ENCODE measurements at regions not wholly inside any gene's neighbourhood (a gene's known extent, or its start where the extent isn't known, plus 50 kb on each side); places are given as distances from the start of the nearest gene placed in this dataset.

DNA sequence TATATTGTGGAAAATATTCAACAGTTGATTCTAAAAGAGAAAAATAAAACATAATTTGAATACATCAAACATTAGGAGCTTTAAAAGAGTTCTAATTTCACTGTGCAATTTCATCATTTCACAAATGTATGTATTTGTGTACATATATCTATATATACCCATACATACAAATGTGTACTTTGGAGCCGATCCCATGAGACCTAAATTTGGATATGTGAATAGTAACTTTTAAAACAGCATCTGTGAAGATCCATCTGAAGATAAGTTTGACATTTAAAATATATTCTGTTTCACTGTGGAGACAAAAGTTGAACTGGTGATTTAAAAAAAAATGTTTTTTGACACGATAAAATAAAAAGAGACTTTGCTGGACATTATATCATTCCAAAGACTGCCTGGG lies 374.0 kb downstream of the TMA16 start:
- 68 to 74% methylated on average over 2 of the region's 2 CpGs for WGBS, 2 donors
- H3K4me3 ChIP-seq (ENCODE audit: low read depth, poor library complexity, severe bottlenecking): no peak overlapping the region
- TF ChIP-seq, protein P1, sequence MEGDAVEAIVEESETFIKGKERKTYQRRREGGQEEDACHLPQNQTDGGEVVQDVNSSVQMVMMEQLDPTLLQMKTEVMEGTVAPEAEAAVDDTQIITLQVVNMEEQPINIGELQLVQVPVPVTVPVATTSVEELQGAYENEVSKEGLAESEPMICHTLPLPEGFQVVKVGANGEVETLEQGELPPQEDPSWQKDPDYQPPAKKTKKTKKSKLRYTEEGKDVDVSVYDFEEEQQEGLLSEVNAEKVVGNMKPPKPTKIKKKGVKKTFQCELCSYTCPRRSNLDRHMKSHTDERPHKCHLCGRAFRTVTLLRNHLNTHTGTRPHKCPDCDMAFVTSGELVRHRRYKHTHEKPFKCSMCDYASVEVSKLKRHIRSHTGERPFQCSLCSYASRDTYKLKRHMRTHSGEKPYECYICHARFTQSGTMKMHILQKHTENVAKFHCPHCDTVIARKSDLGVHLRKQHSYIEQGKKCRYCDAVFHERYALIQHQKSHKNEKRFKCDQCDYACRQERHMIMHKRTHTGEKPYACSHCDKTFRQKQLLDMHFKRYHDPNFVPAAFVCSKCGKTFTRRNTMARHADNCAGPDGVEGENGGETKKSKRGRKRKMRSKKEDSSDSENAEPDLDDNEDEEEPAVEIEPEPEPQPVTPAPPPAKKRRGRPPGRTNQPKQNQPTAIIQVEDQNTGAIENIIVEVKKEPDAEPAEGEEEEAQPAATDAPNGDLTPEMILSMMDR (IDR thresholded peaks at IDR 0.05): no peak
- no peak for TF ChIP-seq POLR2A (IDR thresholded peaks at IDR 0.05)
- no peak for DNase-seq (ENCODE audit: low spot score in 2 of 2)
- intact Hi-C loops (cut with DNase I; ENCODE audit: low total_unique reads): no loop called here

DNA sequence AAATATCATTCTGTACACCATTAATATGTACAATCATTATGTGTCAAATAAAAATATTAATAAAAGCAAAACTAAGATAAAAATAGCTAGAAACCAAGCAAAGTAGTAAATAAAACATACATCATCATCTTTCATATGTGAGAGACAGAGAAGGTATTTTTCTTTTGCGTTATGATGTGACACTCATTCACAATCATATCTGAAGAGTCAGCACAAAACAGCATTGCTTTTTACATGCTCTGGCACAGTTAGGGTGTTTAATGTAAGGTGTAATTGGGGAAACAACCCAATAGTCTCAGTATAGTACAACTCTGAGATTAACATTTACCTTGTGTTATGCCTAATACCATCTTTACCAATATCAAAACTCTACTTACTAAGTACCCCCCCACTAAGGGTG lies 376.6 kb downstream of the TMA16 start:
- WGBS, 2 donors: 69% methylated on average over 1 of the region's 1 CpG
- TF ChIP-seq POLR2A (IDR thresholded peaks at IDR 0.05): no peak
- TF ChIP-seq, protein P1 (IDR thresholded peaks at IDR 0.05): no peak
- intact Hi-C loops (cut with DNase I; ENCODE audit: low total_unique reads): no loop called here
- no peak for DNase-seq (ENCODE audit: low spot score in 2 of 2)
- no peak overlapping the region for H3K4me3 ChIP-seq (ENCODE audit: low read depth, poor library complexity, severe bottlenecking)

DNA sequence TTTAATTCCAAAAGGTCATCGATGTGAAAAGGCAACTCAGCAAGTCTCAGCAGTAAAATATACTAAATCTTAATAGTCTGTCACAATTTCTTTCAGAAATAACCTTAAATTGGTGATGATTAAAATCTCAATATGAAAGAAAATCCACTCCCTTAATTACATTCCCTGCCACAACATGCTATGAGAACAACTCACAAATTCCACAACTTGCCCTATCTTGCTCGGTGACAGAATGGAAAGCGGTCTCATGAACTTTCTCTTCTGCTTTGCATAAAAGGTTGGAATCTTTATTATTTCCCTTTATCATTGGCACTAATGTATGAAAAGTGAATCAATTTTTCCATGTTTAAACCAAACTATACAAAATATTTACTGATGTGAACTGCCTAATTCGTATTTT lies 380.8 kb downstream of the TMA16 start:
- DNase-seq (ENCODE audit: low spot score in 2 of 2): no peak
- intact Hi-C loops (cut with DNase I; ENCODE audit: low total_unique reads): no loop called here
- TF ChIP-seq, protein P1 (IDR thresholded peaks at IDR 0.05): no peak
- no peak for TF ChIP-seq POLR2A (IDR thresholded peaks at IDR 0.05)
- H3K4me3 ChIP-seq (ENCODE audit: low read depth, poor library complexity, severe bottlenecking): no peak overlapping the region
- WGBS, 2 donors: 44 to 50% methylated on average over 4 of the region's 4 CpGs

DNA sequence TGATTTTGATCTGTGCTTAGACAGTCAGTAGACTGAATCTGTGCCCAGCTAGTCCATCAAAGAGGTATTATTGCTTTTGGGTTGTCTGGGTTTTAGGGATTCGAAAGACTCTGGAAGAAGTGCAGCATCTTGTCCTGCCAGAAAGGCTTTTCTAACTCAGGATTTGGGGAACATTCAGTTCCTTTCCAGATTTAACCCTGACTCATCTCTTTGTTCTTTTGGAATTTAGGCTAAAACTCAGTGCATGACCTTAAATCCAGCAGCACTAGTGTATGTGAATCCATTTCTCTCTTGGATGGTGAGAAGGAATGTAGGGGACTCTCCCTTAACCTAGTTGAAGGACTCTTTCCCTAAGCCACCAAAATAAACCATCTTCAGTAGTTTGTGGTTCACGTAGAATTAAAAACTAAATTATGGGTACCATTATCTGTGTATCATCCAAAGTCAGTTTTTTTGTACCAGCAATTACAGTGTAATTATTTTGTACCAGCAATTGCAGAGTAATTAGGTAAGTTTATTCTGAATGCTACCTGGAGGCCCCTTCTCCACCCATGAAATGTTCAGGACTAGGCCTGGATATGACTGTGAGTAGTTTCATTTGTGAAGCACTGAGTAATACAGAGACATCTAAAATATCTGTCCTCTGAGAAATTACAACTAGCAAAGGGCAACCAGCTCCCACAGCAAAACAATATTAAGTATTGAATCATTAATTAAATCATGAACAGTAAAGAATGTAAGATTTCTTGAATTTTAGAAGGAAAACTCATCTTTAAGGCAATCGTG lies 384.0 kb downstream of the TMA16 start:
- no peak overlapping the region for H3K4me3 ChIP-seq (ENCODE audit: low read depth, poor library complexity, severe bottlenecking)
- intact Hi-C loops (cut with DNase I; ENCODE audit: low total_unique reads): no loop called here
- 76 to 80% methylated on average over 3 of the region's 3 CpGs for WGBS, 2 donors
- DNase-seq (ENCODE audit: low spot score in 2 of 2): no peak
- TF ChIP-seq, protein P1 (IDR thresholded peaks at IDR 0.05): no peak
- no peak for TF ChIP-seq POLR2A (IDR thresholded peaks at IDR 0.05)

DNA sequence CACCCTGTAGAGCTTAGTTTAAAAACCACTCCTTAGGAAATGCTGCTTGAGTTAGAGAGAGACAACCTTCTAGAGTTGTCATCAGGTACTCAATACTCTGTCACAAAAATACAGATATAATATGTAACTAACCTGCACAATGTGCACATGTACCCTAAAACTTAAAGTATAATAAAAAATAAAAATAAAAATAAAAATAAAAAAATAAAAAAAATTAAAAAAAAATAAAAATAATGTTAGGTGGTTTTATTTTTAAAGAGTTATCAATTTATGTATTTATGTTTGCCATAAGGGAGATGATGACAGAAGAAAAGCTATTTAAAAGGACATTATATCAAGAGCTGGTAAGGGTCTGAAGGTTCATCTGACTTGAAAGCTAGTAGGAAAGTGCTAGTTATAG lies 397.9 kb downstream of the TMA16 start:
- intact Hi-C loops (cut with DNase I; ENCODE audit: low total_unique reads): no loop called here
- TF ChIP-seq, protein P1 (IDR thresholded peaks at IDR 0.05): no peak
- TF ChIP-seq POLR2A (IDR thresholded peaks at IDR 0.05): no peak
- no peak for DNase-seq (ENCODE audit: low spot score in 2 of 2)

More for the DNA sequence above, 397.9 kb downstream of the TMA16 start:
- H3K4me3 ChIP-seq (ENCODE audit: low read depth, poor library complexity, severe bottlenecking): no peak overlapping the region
